Endometrium (tissue), 2 donors: ENCODE measurements at regions not wholly inside any gene's neighbourhood (a gene's known extent, or its start where the extent isn't known, plus 50 kb on each side); places are given as distances from the start of the nearest gene placed in this dataset.
"Not testable (repeated sequence)": the region's sequence is repeated elsewhere in the genome, so short reads cannot be mapped to it uniquely, and the experiment has no call there.

Experiments used
- FAIRE-seq: peaks from 2 replicates; lab custom pipeline; 2012; peaks lifted over from hg19 to GRCh38; lab: Jason Lieb, UNC
- donor health status: control.
- donor health status: control.

DNA sequence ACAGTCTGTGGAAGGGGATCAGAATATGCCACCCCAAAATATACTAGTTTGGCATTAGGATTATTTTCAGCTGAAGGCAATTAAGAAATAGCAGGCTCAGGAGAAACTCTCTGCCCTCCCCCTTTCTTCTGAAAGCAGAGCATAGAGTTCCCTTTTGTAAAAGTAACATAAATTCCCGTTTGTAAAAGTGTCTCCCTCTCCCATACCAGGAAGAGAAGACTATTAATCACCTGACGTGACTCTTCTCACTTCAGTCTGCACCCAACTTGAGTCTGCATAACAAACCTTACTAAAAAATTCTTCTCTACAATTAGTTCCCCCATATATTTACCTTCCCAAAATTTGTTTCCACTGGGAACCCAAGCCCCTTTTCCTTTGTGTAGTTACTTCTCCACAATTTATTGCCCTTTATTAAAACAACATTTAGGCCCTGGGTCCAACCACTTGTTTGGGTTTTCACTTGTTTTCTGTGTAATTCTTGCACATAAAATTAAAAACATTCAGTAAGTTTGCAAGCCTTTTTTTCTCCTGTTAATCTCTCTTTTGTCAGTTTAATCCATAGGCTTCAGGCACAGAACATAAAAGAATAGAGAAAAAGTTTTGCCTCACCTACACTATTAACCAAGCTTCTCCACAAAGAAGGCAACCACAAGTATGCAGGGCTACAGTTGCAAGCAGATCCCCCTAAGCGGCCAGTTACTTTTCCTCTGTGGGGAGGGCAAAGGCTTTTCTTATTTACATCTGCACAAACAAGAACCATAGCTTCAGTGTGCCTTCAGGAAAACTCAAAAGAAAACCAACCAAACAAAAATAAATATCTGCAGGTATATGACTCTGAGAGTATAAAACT is 73.8 kb upstream of the EPCAM start:
- no peak for FAIRE-seq

GRCh38 chr2:47293976-47294375 is 75.1 kb upstream of the EPCAM start:
- FAIRE-seq, result no peak

- FAIRE-seq, result no peak
Measured at GRCh38 chr2:47288864-47289263, 80.2 kb upstream of the EPCAM start.

- FAIRE-seq, result no peak
Measured at GRCh38 chr2:47283659-47284058, 85.5 kb upstream of the EPCAM start.

GRCh38 chr2:47282621-47283272 is 86.4 kb upstream of the EPCAM start:
- no peak for FAIRE-seq

GRCh38 chr2:47279525-47279924 is 89.6 kb upstream of the EPCAM start:
- not testable (repeated sequence) for FAIRE-seq

DNA sequence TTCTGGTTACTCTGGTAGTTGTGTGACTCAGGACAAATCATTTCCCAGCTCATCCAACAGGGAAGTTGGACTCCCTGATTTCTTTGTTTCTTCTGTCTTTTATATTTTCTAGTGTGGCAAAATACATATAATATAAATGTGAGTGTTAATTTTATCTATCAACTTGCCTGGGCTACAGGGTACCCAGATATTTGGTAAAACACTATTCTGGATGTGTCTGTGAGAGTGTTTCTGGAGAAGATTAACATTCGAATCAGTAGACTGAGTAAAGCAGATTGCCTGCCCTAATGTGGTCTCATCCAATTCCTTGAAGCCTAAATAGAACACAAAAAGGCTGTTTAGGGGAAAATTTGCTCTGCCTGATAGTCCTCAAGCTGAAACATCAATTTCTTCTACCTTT is 91.1 kb upstream of the EPCAM start:
- no peak for FAIRE-seq

GRCh38 chr2:47277187-47277586 is 91.9 kb upstream of the EPCAM start:
- no peak for FAIRE-seq

- FAIRE-seq, result no peak
Measured at GRCh38 chr2:47276061-47276460, 93.0 kb upstream of the EPCAM start.

GRCh38 chr2:47274054-47274782 is 94.9 kb upstream of the EPCAM start:
- no peak for FAIRE-seq

DNA sequence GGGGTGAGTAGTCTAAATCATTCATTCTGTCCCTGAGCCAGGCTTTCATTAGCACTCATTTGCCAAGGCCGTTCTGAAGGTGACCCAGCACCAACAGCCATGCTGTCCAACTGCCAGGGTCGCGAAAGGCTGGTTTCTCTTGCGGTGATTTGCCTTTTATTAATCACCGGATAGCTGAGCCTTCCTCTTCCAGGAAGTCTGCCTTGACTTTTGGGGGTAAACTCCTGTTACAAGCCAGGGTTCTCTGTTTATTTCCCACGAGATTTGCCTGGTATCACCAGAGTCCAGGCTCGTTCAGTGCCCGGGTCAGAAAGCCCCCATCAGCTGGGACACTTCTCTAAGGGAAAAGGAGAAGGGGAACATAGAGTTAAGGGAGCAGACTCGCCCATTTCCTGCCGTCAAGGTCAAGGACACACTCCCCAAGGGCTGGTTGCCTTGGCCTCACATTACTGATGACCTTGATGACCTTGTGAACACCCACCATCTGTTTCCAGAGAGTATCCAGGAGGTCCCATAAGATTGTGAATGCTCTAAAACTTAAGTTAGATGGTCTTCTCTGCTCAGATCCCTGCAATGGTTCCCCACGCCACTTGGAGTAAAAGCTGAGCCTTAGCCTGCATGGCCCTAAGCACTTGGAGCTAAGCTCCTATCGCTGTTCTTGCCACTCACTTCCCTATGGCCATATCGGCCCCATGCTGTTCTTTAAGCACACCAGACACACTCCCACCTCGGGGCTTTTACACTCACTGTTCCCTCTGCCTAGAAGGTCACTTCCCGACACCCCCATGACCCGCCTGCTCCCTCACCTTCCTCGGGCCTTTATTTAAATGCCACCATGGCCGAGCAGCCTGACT is 96.0 kb upstream of the EPCAM start:
- FAIRE-seq, result no peak

DNA sequence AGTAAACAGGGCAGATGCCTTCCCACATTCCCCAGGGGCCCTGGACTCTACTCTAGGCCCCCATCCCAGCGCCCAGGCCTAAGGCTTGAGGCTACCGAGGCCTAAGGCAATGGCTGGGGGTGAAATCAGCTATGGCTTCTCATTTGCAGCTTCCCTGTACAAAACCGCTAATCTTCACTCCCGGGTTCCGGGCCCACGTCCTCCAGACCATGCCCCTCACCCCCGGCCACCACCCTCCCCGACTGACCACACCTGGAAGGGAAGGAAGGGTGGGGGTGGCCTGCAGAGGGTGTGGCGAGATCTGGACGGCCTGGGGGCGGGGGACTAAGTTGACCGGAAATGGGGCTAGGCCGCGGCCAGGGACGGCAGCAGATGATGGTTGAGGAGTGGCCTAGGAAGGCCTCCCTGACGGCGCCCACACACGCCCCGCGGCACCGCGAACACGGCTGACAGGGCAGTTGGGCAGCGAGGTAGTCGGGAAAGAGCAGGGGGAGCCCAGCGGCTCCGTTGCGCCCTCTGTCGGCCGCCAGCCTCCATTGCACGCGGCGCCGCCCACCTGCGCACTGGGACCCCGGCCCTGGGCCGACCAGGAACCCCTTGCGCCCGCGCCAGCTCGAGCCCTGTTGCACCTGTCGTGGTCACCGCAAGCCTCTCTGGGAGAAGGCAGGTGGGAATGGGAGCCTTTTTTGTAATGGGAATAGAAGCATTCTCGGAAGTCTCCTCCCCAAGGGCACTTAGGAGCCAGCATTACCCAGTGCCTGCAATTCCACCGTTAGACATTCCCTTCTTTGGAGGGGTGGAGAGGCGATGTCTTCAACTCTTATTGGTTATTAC is 95.9 kb upstream of the CALM2 start:
- no peak for FAIRE-seq

GRCh38 chr2:47271054-47272000 is 95.0 kb upstream of the CALM2 start:
- no peak for FAIRE-seq

GRCh38 chr2:47270421-47270820 is 94.1 kb upstream of the CALM2 start:
- FAIRE-seq, result no peak

DNA sequence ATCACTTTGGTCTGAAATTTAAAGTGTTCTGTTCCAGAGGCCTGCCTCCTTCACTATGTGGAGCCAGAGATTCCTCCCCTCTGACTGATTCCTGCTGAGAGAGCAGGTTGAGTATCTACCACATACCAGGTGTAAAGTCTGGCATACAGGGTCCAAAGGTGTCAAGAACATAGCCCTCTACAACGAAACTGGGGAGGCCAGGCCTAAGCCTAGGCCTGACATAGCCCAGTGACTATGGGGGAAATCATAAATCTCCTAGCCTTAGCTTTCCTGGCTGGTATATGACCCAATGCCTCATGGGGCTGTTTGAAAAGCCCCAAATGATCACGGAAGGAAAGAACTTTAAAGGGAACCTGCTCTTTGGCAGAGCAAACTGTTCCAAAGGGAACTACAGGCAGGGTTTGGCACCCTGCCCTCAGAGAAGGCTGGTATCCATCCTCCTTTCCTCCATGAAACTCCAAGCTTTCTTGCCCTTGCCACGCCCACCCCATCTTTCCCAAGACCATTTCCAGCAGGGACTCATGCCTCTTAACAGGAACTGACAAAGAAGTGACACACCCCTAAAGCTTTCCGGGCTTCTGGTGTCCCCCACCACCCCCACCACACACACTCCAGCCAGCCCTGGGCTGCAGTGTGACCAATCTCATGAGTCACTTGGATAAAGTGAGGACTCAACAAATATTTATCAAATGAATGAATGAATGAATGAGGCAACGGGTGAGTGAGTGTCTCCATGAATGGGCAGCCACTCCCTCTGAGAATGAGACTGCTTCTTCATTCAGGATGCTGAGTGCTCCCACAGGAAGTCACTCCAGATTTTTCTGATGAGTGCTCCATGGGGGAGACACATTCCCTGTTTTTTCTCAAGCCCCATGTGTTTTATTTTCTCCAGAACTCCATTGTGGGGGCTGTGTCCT is 93.3 kb upstream of the CALM2 start:
- no peak for FAIRE-seq

GRCh38 chr2:47267711-47268086 is 91.4 kb upstream of the CALM2 start:
- FAIRE-seq, result no peak

GRCh38 chr2:47266939-47267710 is 90.8 kb upstream of the CALM2 start:
- FAIRE-seq, result no peak

GRCh38 chr2:47265751-47266231 is 89.5 kb upstream of the CALM2 start:
- no peak for FAIRE-seq
